GM12878 (cell line): ENCODE measurements at regions not wholly inside any gene's neighbourhood (a gene's known extent, or its start where the extent isn't known, plus 50 kb on each side); places are given as distances from the start of the nearest gene placed in this dataset.

ENCODE experiments used
- ATAC-seq: fragments of 200-7000 bp; cut with Tn5 transposase; 3 replicates; pipeline ENCODE4 v1.9.1; 2020; ENCODE audit warnings: mild to moderate bottlenecking, moderate library complexity
- BruUV-seq: library from RNA; stranded (reverse); fragments of 400-500 nt; replicated peaks from 2 replicates; lab custom pipeline; 2021; lab: Mats Ljungman, UMichigan
- CTCF ChIA-PET: fragments of 300-600 bp; sonication (Branson Sonifier 250); formaldehyde crosslinking; extraction: SDS; loops from one replicate; lab custom pipeline; 2021; ENCODE audit warnings: inconsistent platforms; lab: Yijun Ruan, JAX
- POLR2A ChIA-PET: fragments of 350-600 bp; formaldehyde crosslinking; extraction: SDS; loops from one replicate; lab custom pipeline; 2021; ENCODE audit warnings: inconsistent platforms; lab: Charles Lee
- RAD21 ChIA-PET: fragments of 300-600 bp; sonication (Branson Sonifier 250); formaldehyde crosslinking; loops from one replicate; lab custom pipeline; 2023; ENCODE audit warnings: antibody characterized with exemption; ENCODE audit not compliant: unreplicated experiment; lab: Charles Lee
- SMC1A ChIA-PET: fragments of 300-600 bp; sonication (Branson Sonifier 250); formaldehyde crosslinking; loops from one replicate; lab custom pipeline; 2023; ENCODE audit not compliant: unreplicated experiment, uncharacterized antibody; lab: Charles Lee
- DNase-seq: peaks from one replicate; pipeline ENCODE4 v3.0.0-alpha.2; 2011; ENCODE audit warnings: low read depth, low spot score
- FAIRE-seq: peaks from 3 replicates; lab custom pipeline; 2011; peaks lifted over from hg19 to GRCh38; lab: Jason Lieb, UNC
- H2AFZ ChIP-seq: 2 replicates; pipeline ENCODE4 v1.6.0; 2011; ENCODE audit warnings: low read depth, low read length, control low read depth; ENCODE audit not compliant: control insufficient read depth
- H3K27ac ChIP-seq: 2 replicates; pipeline ENCODE4 v1.5.1; 2011; ENCODE audit warnings: control low read depth; ENCODE audit not compliant: control insufficient read depth, insufficient read depth
- H3K27me3 ChIP-seq, 2 experiments: replicated peaks in 1 of 2; 2 replicates each; pipeline versions ENCODE4 v1.6.0 to v1.6.1; 2011; ENCODE audit warnings: low read length in 1 of 2; ENCODE audit not compliant: control insufficient read depth in 2 of 2, insufficient read depth in 2 of 2
- H3K36me3 ChIP-seq, 2 experiments: 2 replicates each; pipeline ENCODE4 v1.5.1; 2011; ENCODE audit warnings: low read length in 1 of 2; ENCODE audit not compliant: control insufficient read depth in 2 of 2, insufficient read depth in 2 of 2
- H3K4me1 ChIP-seq: 2 replicates; pipeline ENCODE4 v1.6.1; 2011; ENCODE audit warnings: mild to moderate bottlenecking, low read length, moderate library complexity, mixed read lengths; ENCODE audit not compliant: control insufficient read depth, insufficient read depth
- H3K4me2 ChIP-seq: 2 replicates; pipeline ENCODE4 v1.6.0; 2011; ENCODE audit warnings: control low read depth; ENCODE audit not compliant: control insufficient read depth, insufficient read depth
- H3K4me3 ChIP-seq: fragments of 200-600 bp; sonication (generic); 2 replicates; pipeline ENCODE4 v1.5.1; 2016
- H3K79me2 ChIP-seq: 2 replicates; pipeline ENCODE4 v1.6.0; 2011; ENCODE audit warnings: low read length; ENCODE audit not compliant: control insufficient read depth, insufficient read depth
- H3K9ac ChIP-seq: 2 replicates; pipeline ENCODE4 v1.8.0; 2011; ENCODE audit warnings: low read length, control low read depth, mixed read lengths; ENCODE audit not compliant: control insufficient read depth, insufficient read depth
- H3K9me3 ChIP-seq: replicated peaks from 3 replicates; pipeline ENCODE4 v1.5.1; 2011; ENCODE audit warnings: mild to moderate bottlenecking, low read length; ENCODE audit not compliant: control insufficient read depth, insufficient read depth
- H4K20me1 ChIP-seq: 2 replicates; pipeline ENCODE4 v1.6.0; 2011; ENCODE audit not compliant: control insufficient read depth, insufficient read depth
- CREB1 ChIP-seq: IDR thresholded peaks from 2 replicates; pipeline ENCODE4 v1.6.1; 2012; ENCODE audit warnings: low read depth, mild to moderate bottlenecking, inconsistent platforms
- CUX1 ChIP-seq: IDR thresholded peaks from 2 replicates; pipeline ENCODE4 v1.6.1; 2012; ENCODE audit warnings: improper control_type of control experiment, low read depth, low read length; ENCODE audit not compliant: insufficient replicate concordance
- EP300 ChIP-seq, 2 experiments: fragments of 150-350 bp in 1 of 2; IDR thresholded peaks; 2 replicates each; pipeline ENCODE4 v1.6.1; 2011 to 2012; ENCODE audit warnings: low read depth in 2 of 2, low read length in 2 of 2, borderline replicate concordance in 1 of 2, improper control_type of control experiment in 1 of 2, inconsistent platforms in 1 of 2; ENCODE audit not compliant: control insufficient read depth in 1 of 2
- HSF1 ChIP-seq: fragments of 150-350 bp; IDR thresholded peaks from 2 replicates; pipeline ENCODE4 v1.6.1; 2014; ENCODE audit warnings: mild to moderate bottlenecking, low read depth, low read length
- NR2C2 ChIP-seq: IDR thresholded peaks from 2 replicates; pipeline ENCODE4 v1.6.1; 2011; ENCODE audit warnings: borderline replicate concordance, low read depth; ENCODE audit not compliant: control insufficient read depth, insufficient read length
- SRF ChIP-seq, 2 experiments: IDR thresholded peaks; 2 replicates each; pipeline ENCODE4 v1.6.1; 2011; ENCODE audit warnings: low read depth in 2 of 2, low read length in 2 of 2, mild to moderate bottlenecking in 1 of 2, moderate library complexity in 1 of 2
- STAT1 ChIP-seq: fragments of 450-650 bp; conservative IDR thresholded peaks from 2 replicates; pipeline ENCODE4 v1.6.1; 2014; ENCODE audit warnings: antibody characterized with exemption, mild to moderate bottlenecking
- WGBS: methylation state at CpG from one replicate; pipeline ENCODE4 v1.1.6; 2016; ENCODE audit warnings: low lambda C conversion rate; ENCODE audit not compliant: insufficient replicate concordance, insufficient coverage; ENCODE audit errors: missing lambda C conversion rate; 5-methylcytosine and 5-hydroxymethylcytosine counted together
- in situ Hi-C: fragments of 300-500 bp; cut with MboI; formaldehyde crosslinking; loops from 9 replicates; pipeline ENCODE4 v1.14.3; 2018; ENCODE audit warnings: mixed read lengths
- intact Hi-C: fragments of 100-400 bp; cut with micrococcal nuclease; formaldehyde crosslinking; loops from one replicate; pipeline ENCODE4 v1.14.2; 2022; ENCODE audit not compliant: unreplicated experiment

GRCh38 chr10:78489034-78489433 lies 455.4 kb downstream of the RPS24 start (continued):
- no peak for TF ChIP-seq SRF (IDR thresholded peaks at IDR 0.05; ENCODE audit: low read depth in 2 of 2, low read length in 2 of 2)

GRCh38 chr10:78491812-78492211 lies 458.1 kb downstream of the RPS24 start:
- DNase-seq (no peak), ATAC-seq (no peak), FAIRE-seq (no peak)
- no peak for TF ChIP-seq NR2C2
- no peak for TF ChIP-seq CUX1
- no peak for TF ChIP-seq EP300 (IDR thresholded peaks at IDR 0.05; ENCODE audit: borderline replicate concordance in 1 of 2, control insufficient read depth in 1 of 2, low read depth in 2 of 2, low read length in 2 of 2)
- no peak for TF ChIP-seq HSF1
- TF ChIP-seq STAT1 = no peak
- TF ChIP-seq CREB1 = no peak
- Histone ChIP-seq H3K4me2 (no peak overlapping the region), H3K27ac (no peak overlapping the region), H2AFZ (no peak overlapping the region), H3K9ac (no peak overlapping the region), H3K27me3 (no peaks in the 10 kb centered on the region; a peak in 1 of 4 replicates), H3K79me2 (no peaks in the 10 kb centered on the region), H3K36me3 (no peaks in the 10 kb centered on the region), H3K4me1 (no peaks in the 10 kb centered on the region), H3K4me3 (no peak overlapping the region), H4K20me1 (no peaks in the 10 kb centered on the region), H3K9me3 (no peaks in the 10 kb centered on the region)
- intact Hi-C loops = no loop called here
- ChIA-PET CTCF (no interaction called here), SMC1A (no interaction called here), POLR2A (no interaction called here), RAD21 (no interaction called here)
- in situ Hi-C loops = no loop called here
- no TSS peak for BruUV-seq
- WGBS = 58% methylated on average over 5 of the region's 5 CpGs
